ENCODE measurements at regions not wholly inside any gene's neighbourhood (a gene's known extent, or its start where the extent isn't known, plus 50 kb on each side); places are given as distances from the start of the nearest gene placed in this dataset.
A peak's percentile ranks its signal among the peaks of the same experiment; 100 is the strongest.

DNA sequence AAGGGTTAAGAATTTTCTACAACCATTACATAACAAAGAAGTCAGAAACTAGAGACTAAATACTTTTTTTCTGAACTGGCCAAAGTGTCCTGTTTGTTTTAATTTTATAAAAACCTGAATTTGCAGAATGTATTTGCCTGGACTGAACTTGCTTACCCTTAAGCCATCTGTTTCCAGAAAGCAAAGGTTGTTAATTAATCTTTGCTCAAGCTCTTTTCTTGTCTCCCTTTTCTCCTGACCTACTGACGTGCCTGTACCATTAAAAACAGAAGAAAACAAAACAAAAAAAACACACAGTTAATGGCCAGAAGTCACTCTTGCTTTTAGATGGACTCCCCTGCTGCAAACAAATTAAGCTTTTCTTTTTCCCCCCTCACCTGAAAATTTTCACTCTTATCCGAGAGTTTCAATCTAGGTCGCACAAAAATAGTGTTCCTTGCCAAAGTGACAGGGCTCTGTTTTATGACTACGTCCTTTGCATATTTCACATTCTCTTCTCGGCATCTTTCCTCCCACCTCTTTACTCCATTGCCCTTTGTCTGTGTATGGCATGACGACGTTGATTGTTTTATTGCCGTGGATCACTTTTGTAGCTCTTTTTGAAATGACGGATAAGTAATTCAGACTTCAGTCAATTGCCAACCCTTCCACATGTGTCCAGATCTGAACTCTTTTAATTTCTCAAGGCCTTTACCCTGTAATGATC lies 333.8 kb upstream of the GRIN3A start:
- Histone ChIP-seq H3K9ac (ENCODE audit: insufficient read depth, low read length) (no peak overlapping the region), H3K27ac (ENCODE audit: insufficient read depth, low read length) (no peak overlapping the region), H3K4me2 (ENCODE audit: extremely low read depth, insufficient read depth, low read length) (no peak overlapping the region), H3K4me3 (replicated peaks in 1 of 4; ENCODE audit: control extremely low read depth in 1 of 4, insufficient read depth in 1 of 4, low read depth in 3 of 4, low read length in 4 of 4) (no peak overlapping the region), H3K4me1 (ENCODE audit: control insufficient read depth, extremely low read depth, insufficient read depth, low read length) (no peaks in the 10 kb centered on the region), H3K9me3 (ENCODE audit: control insufficient read depth, insufficient read depth, low read depth, low read length) (no peaks in the 10 kb centered on the region), H4K20me1 (ENCODE audit: control insufficient read depth, extremely low read depth, insufficient read depth, low read length) (no peaks in the 10 kb centered on the region), H3K36me3 (ENCODE audit: control insufficient read depth, insufficient read depth, low read length) (no peaks in the 10 kb centered on the region), H3K27me3 (ENCODE audit: control insufficient read depth, insufficient read depth, low read length) (no peaks in the 10 kb centered on the region), H2AFZ (ENCODE audit: low read length) (no peak overlapping the region), H3K79me2 (ENCODE audit: control insufficient read depth, insufficient read depth, low read length) (no peaks in the 10 kb centered on the region)
- no peak for DNase-seq (ENCODE audit: low read depth in 2 of 2)
- no peak for TF ChIP-seq EZH2 (IDR thresholded peaks at IDR 0.05; ENCODE audit: low read length, missing control alignments)
- TF ChIP-seq, protein P1, sequence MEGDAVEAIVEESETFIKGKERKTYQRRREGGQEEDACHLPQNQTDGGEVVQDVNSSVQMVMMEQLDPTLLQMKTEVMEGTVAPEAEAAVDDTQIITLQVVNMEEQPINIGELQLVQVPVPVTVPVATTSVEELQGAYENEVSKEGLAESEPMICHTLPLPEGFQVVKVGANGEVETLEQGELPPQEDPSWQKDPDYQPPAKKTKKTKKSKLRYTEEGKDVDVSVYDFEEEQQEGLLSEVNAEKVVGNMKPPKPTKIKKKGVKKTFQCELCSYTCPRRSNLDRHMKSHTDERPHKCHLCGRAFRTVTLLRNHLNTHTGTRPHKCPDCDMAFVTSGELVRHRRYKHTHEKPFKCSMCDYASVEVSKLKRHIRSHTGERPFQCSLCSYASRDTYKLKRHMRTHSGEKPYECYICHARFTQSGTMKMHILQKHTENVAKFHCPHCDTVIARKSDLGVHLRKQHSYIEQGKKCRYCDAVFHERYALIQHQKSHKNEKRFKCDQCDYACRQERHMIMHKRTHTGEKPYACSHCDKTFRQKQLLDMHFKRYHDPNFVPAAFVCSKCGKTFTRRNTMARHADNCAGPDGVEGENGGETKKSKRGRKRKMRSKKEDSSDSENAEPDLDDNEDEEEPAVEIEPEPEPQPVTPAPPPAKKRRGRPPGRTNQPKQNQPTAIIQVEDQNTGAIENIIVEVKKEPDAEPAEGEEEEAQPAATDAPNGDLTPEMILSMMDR (conservative IDR thresholded peaks at IDR 0.05 in 1 of 2, IDR thresholded peaks at IDR 0.05 in 1 of 2; ENCODE audit: low read depth in 1 of 2, low read length in 2 of 2): no peak

DNA sequence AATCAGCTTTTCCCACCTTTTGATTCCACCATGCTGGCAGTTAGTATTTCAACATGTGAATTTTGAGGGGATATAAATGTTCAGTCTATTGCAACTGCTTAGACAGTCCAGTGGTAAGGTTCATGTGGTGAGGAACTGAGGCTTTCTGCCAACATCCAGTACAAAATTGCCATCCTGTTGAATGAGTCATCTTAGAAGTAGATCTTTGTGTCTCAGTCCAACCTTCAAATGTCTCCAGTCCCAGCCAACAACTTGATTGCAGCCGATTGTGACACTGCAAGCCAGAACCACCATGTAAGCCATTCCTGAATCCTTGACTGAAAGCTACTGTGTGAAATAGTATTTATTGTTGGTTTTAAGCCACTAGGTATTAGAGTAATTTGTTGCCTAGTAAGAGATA lies 331.5 kb upstream of the GRIN3A start:
- H2AFZ ChIP-seq (ENCODE audit: low read length): no peak overlapping the region
- H3K4me2 ChIP-seq (ENCODE audit: extremely low read depth, insufficient read depth, low read length): no peak overlapping the region
- H3K36me3 ChIP-seq (ENCODE audit: control insufficient read depth, insufficient read depth, low read length): no peaks in the 10 kb centered on the region
- TF ChIP-seq, protein P1 (conservative IDR thresholded peaks at IDR 0.05 in 1 of 2, IDR thresholded peaks at IDR 0.05 in 1 of 2; ENCODE audit: low read depth in 1 of 2, low read length in 2 of 2): no peak
- no peak for TF ChIP-seq EZH2 (IDR thresholded peaks at IDR 0.05; ENCODE audit: low read length, missing control alignments)
- no peaks in the 10 kb centered on the region for H3K27me3 ChIP-seq (ENCODE audit: control insufficient read depth, insufficient read depth, low read length)
- H3K9me3 ChIP-seq (ENCODE audit: control insufficient read depth, insufficient read depth, low read depth, low read length): no peaks in the 10 kb centered on the region
- H3K9ac ChIP-seq (ENCODE audit: insufficient read depth, low read length): no peak overlapping the region
- no peak overlapping the region for H3K27ac ChIP-seq (ENCODE audit: insufficient read depth, low read length)
- no peaks in the 10 kb centered on the region for H4K20me1 ChIP-seq (ENCODE audit: control insufficient read depth, extremely low read depth, insufficient read depth, low read length)
- H3K79me2 ChIP-seq (ENCODE audit: control insufficient read depth, insufficient read depth, low read length): no peaks in the 10 kb centered on the region
- peak in 1 of 2 donors; percentile 4 for DNase-seq (ENCODE audit: low read depth in 2 of 2)
- H3K4me1 ChIP-seq (ENCODE audit: control insufficient read depth, extremely low read depth, insufficient read depth, low read length): no peaks in the 10 kb centered on the region
- H3K4me3 ChIP-seq (replicated peaks in 1 of 4; ENCODE audit: control extremely low read depth in 1 of 4, insufficient read depth in 1 of 4, low read depth in 3 of 4, low read length in 4 of 4): no peak overlapping the region

DNA sequence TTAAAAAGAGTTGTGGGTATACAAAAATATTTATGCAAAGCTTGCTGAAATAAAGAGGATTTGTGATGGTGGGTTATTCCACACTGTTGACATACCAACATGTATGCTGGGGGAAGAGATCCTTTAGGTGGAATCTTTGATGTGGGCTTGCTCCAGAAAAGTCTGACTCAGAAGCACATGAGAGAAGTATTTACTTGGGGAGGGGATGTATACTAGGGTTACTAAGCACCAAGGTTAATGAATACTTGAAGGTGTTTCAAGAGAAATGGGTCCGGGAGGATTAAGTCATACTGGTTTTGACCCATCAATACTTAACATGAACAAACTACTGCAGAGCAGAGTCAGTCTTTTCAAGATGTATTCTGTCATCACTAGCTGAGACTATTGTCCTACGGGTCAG lies 316.4 kb upstream of the GRIN3A start:
- Histone ChIP-seq H3K9me3 (ENCODE audit: control insufficient read depth, insufficient read depth, low read depth, low read length) (no peaks in the 10 kb centered on the region), H3K4me3 (replicated peaks in 1 of 4; ENCODE audit: control extremely low read depth in 1 of 4, insufficient read depth in 1 of 4, low read depth in 3 of 4, low read length in 4 of 4) (no peak overlapping the region), H3K27me3 (ENCODE audit: control insufficient read depth, insufficient read depth, low read length) (no peaks in the 10 kb centered on the region), H3K4me2 (ENCODE audit: extremely low read depth, insufficient read depth, low read length) (no peak overlapping the region), H3K9ac (ENCODE audit: insufficient read depth, low read length) (no peak overlapping the region), H3K4me1 (ENCODE audit: control insufficient read depth, extremely low read depth, insufficient read depth, low read length) (no peaks in the 10 kb centered on the region), H2AFZ (ENCODE audit: low read length) (no peak overlapping the region), H4K20me1 (ENCODE audit: control insufficient read depth, extremely low read depth, insufficient read depth, low read length) (no peaks in the 10 kb centered on the region), H3K79me2 (ENCODE audit: control insufficient read depth, insufficient read depth, low read length) (no peaks in the 10 kb centered on the region), H3K27ac (ENCODE audit: insufficient read depth, low read length) (no peak overlapping the region), H3K36me3 (ENCODE audit: control insufficient read depth, insufficient read depth, low read length) (no peaks in the 10 kb centered on the region)
- TF ChIP-seq, protein P1 (conservative IDR thresholded peaks at IDR 0.05 in 1 of 2, IDR thresholded peaks at IDR 0.05 in 1 of 2; ENCODE audit: low read depth in 1 of 2, low read length in 2 of 2): no peak
- TF ChIP-seq EZH2 (IDR thresholded peaks at IDR 0.05; ENCODE audit: low read length, missing control alignments): no peak
- DNase-seq (ENCODE audit: low read depth in 2 of 2): no peak

Measured in fibroblast of lung (primary cell).